H1 (cell line): ENCODE measurements at regions not wholly inside any gene's neighbourhood (a gene's known extent, or its start where the extent isn't known, plus 50 kb on each side); places are given as distances from the start of the nearest gene placed in this dataset.

Source experiments
- BRCA1 ChIP-seq: IDR thresholded peaks from 2 replicates; pipeline ENCODE4 v1.6.1; 2012; ENCODE audit warnings: low read depth, low read length, improper control_type of control experiment
- CBX5 ChIP-seq: fragments of 300-800, 300-1000 bp; sonication (generic); IDR thresholded peaks from 2 replicates; pipeline ENCODE4 v1.7.1; 2016; ENCODE audit warnings: antibody characterized with exemption, low read length, low read depth
- CEBPB ChIP-seq: IDR thresholded peaks from 2 replicates; pipeline ENCODE4 v1.6.1; 2012; ENCODE audit warnings: low read depth, low read length
- EZH2 ChIP-seq: fragments of 200-600 bp; sonication (generic); IDR thresholded peaks from 2 replicates; pipeline ENCODE4 v1.7.1; 2012; ENCODE audit warnings: low read depth, mild to moderate bottlenecking, moderate library complexity, low read length, inconsistent platforms; ENCODE audit not compliant: severe bottlenecking
- POLR2AphosphoS5 ChIP-seq: IDR thresholded peaks from 2 replicates; pipeline ENCODE4 v1.6.1; 2011; ENCODE audit warnings: low read depth, low read length
- SP1 ChIP-seq: IDR thresholded peaks from 2 replicates; pipeline ENCODE4 v1.6.1; 2011; ENCODE audit warnings: low read depth, low read length
- TBP ChIP-seq: IDR thresholded peaks from 2 replicates; pipeline ENCODE4 v1.6.1; 2011; ENCODE audit warnings: low read depth, low read length, improper control_type of control experiment
- YY1 ChIP-seq: IDR thresholded peaks from 2 replicates; pipeline ENCODE4 v1.6.1; 2011; ENCODE audit warnings: low read depth, mild to moderate bottlenecking, low read length
- TF ChIP-seq, protein P1 (sequence below): IDR thresholded peaks from 2 replicates; pipeline ENCODE4 v1.6.1; 2011; ENCODE audit warnings: low read length, improper control_type of control experiment
- TF ChIP-seq, protein P2 (sequence below), 3 experiments: IDR thresholded peaks; 1 replicate in 2 of 3; 2 replicates in 1 of 3; pipeline versions ENCODE4 v1.5.1 to v1.6.1; 2011; ENCODE audit warnings: low read length in 3 of 3, mild to moderate bottlenecking in 3 of 3, inconsistent platforms in 2 of 3, low read depth in 1 of 3, moderate library complexity in 1 of 3; ENCODE audit not compliant: insufficient read depth in 1 of 3; ENCODE audit errors: control extremely low read depth in 1 of 3

DNA sequence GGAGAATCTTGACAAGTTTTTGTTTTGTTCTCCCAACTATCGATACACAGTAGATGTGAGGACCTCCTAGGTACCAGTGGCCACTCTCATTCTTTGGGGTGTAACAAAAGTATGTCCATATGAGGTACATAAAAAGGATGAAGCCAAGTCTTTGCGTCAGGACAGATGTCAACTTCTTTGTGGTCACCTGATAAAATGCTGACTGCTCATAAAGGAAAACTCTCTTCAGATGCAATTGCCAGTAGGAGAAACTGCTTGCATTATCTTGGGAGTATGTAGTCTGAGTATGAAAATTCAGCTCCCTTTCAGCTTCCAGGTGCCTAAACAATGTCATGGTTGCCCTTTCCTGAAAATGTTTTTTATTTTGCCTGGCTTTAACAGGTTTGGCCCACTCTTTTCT is 123.8 kb upstream of the GOLIM4 start:
- TF ChIP-seq, protein P1, sequence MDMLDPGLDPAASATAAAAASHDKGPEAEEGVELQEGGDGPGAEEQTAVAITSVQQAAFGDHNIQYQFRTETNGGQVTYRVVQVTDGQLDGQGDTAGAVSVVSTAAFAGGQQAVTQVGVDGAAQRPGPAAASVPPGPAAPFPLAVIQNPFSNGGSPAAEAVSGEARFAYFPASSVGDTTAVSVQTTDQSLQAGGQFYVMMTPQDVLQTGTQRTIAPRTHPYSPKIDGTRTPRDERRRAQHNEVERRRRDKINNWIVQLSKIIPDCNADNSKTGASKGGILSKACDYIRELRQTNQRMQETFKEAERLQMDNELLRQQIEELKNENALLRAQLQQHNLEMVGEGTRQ, result no peak
- TF ChIP-seq, protein P2, sequence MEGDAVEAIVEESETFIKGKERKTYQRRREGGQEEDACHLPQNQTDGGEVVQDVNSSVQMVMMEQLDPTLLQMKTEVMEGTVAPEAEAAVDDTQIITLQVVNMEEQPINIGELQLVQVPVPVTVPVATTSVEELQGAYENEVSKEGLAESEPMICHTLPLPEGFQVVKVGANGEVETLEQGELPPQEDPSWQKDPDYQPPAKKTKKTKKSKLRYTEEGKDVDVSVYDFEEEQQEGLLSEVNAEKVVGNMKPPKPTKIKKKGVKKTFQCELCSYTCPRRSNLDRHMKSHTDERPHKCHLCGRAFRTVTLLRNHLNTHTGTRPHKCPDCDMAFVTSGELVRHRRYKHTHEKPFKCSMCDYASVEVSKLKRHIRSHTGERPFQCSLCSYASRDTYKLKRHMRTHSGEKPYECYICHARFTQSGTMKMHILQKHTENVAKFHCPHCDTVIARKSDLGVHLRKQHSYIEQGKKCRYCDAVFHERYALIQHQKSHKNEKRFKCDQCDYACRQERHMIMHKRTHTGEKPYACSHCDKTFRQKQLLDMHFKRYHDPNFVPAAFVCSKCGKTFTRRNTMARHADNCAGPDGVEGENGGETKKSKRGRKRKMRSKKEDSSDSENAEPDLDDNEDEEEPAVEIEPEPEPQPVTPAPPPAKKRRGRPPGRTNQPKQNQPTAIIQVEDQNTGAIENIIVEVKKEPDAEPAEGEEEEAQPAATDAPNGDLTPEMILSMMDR (IDR thresholded peaks at IDR 0.05; ENCODE audit: control extremely low read depth in 1 of 3, insufficient read depth in 1 of 3, low read depth in 1 of 3, low read length in 3 of 3), result no peak
- TF ChIP-seq BRCA1 (no peak), CBX5 (no peak), YY1 (no peak), POLR2AphosphoS5 (no peak), TBP (no peak), SP1 (no peak), CEBPB (no peak), EZH2 (no peak)
